Lung (tissue), 11 donors: ENCODE measurements at regions not wholly inside any gene's neighbourhood (a gene's known extent, or its start where the extent isn't known, plus 50 kb on each side); places are given as distances from the start of the nearest gene placed in this dataset.
"Not testable (repeated sequence)": the region's sequence is repeated elsewhere in the genome, so short reads cannot be mapped to it uniquely, and the experiment has no call there.

ENCODE experiments used
- ATAC-seq: fragments of 200-7000 bp; cut with Tn5 transposase; one replicate; pipeline ENCODE4 v1.9.1; 2020; ENCODE audit warnings: moderate number of reproducible peaks; ENCODE audit not compliant: insufficient read depth, low FRiP score
- DNase-seq, 3 donors: peaks; one replicate each; pipeline ENCODE4 v3.0.0-alpha.2; 2013 to 2017
- H3K27ac ChIP-seq, 2 donors: one replicate each; pipeline ENCODE4 v1.5.1; 2013; ENCODE audit warnings: mild to moderate bottlenecking in 2 of 2, moderate library complexity in 2 of 2, control low read depth in 1 of 2, inconsistent platforms in 1 of 2, low read depth in 1 of 2, low read length in 1 of 2
- H3K27me3 ChIP-seq, 3 donors: one replicate each; pipeline ENCODE4 v1.5.1; 2013; ENCODE audit warnings: low read length in 2 of 3; ENCODE audit not compliant: control insufficient read depth in 3 of 3, insufficient read depth in 3 of 3
- H3K36me3 ChIP-seq, 4 donors: one replicate each; pipeline ENCODE4 v1.5.1; 2013; ENCODE audit warnings: low read length in 4 of 4, mild to moderate bottlenecking in 1 of 4, moderate library complexity in 1 of 4; ENCODE audit not compliant: control insufficient read depth in 4 of 4, insufficient read depth in 4 of 4
- H3K4me1 ChIP-seq, 5 donors: one replicate each; pipeline ENCODE4 v1.5.1; 2013; ENCODE audit warnings: low read length in 5 of 5, mild to moderate bottlenecking in 2 of 5, moderate library complexity in 1 of 5; ENCODE audit not compliant: control insufficient read depth in 5 of 5, insufficient read depth in 5 of 5
- H3K4me3 ChIP-seq: one replicate; pipeline ENCODE4 v1.5.1; 2013; ENCODE audit warnings: mild to moderate bottlenecking, control low read depth, moderate library complexity
- H3K9ac ChIP-seq, 2 donors: one replicate each; pipeline ENCODE4 v1.5.1; 2013; ENCODE audit warnings: low read length in 2 of 2, control low read depth in 1 of 2; ENCODE audit not compliant: insufficient read depth in 1 of 2
- H3K9me3 ChIP-seq, 4 donors: one replicate each; pipeline ENCODE4 v1.5.1; 2013; ENCODE audit warnings: low read length in 3 of 4, mild to moderate bottlenecking in 1 of 4, moderate library complexity in 1 of 4; ENCODE audit not compliant: control insufficient read depth in 4 of 4, insufficient read depth in 3 of 4
- CTCF ChIP-seq: IDR thresholded peaks from 2 replicates; pipeline ENCODE4 v1.5.1; 2012; ENCODE audit warnings: mild to moderate bottlenecking; ENCODE audit errors: control extremely low read depth, extremely low read depth
- WGBS, 2 donors: extraction: QIAGEN DNeasy Blood & Tissue Kit; methylation state at CpG; one replicate each; pipeline ENCODE4 v1.1.7; 2013; 5-methylcytosine and 5-hydroxymethylcytosine counted together
- donor health status: control.
- donor health status: control.
- donor health status: Bipolar disorder and iron deficiency.
- donor health status: healthy.
- donor health status: DM: yes; HTN: yes; CAD: no.

GRCh38 chr4:124067046-124067445 is 645.5 kb downstream of the ANKRD50 start:
- no peak for DNase-seq
- peaks cover 0 to 15% (median 6%) of the 10 kb centered on the region in 4 donors for H3K9me3 ChIP-seq
- 93 to 99% methylated on average over 2 of the region's 2 CpGs for WGBS, 2 donors
- ATAC-seq = no peak
- no peak overlapping the region for H3K4me3 ChIP-seq
- no peaks in the 10 kb centered on the region for H3K27me3 ChIP-seq
- H3K27ac ChIP-seq = no peak overlapping the region
- TF ChIP-seq CTCF = no peak
- H3K36me3 ChIP-seq = no peaks in the 10 kb centered on the region
- no peaks in the 10 kb centered on the region for H3K4me1 ChIP-seq
- H3K9ac ChIP-seq = no peak overlapping the region

- no peak overlapping the region for H3K9ac ChIP-seq
- no peak for ATAC-seq
- H3K9me3 ChIP-seq = peaks cover 0 to 21% (median 10%) of the 10 kb centered on the region in 4 donors
- no peaks in the 10 kb centered on the region for H3K36me3 ChIP-seq
- no peak overlapping the region for H3K27ac ChIP-seq
- TF ChIP-seq CTCF = no peak
- DNase-seq = no peak
- H3K4me1 ChIP-seq = no peaks in the 10 kb centered on the region
- WGBS, 2 donors = 92 to 95% methylated on average over 3 of the region's 3 CpGs
- no peaks in the 10 kb centered on the region for H3K27me3 ChIP-seq
- no peak overlapping the region for H3K4me3 ChIP-seq
These were observed 641.6 kb downstream of the ANKRD50 start for GRCh38 chr4:124070688-124071484.

- H3K9me3 ChIP-seq = peaks cover 0 to 18% (median 8%) of the 10 kb centered on the region in 4 donors
- not testable (repeated sequence) for ATAC-seq, H3K27me3 ChIP-seq, H3K27ac ChIP-seq, H3K4me3 ChIP-seq, H3K4me1 ChIP-seq, H3K9ac ChIP-seq, DNase-seq, H3K36me3 ChIP-seq
- WGBS, 2 donors = 66 to 84% methylated on average over 2 of the region's 2 CpGs
These were observed 637.3 kb downstream of the ANKRD50 start for GRCh38 chr4:124075276-124075675.

DNA sequence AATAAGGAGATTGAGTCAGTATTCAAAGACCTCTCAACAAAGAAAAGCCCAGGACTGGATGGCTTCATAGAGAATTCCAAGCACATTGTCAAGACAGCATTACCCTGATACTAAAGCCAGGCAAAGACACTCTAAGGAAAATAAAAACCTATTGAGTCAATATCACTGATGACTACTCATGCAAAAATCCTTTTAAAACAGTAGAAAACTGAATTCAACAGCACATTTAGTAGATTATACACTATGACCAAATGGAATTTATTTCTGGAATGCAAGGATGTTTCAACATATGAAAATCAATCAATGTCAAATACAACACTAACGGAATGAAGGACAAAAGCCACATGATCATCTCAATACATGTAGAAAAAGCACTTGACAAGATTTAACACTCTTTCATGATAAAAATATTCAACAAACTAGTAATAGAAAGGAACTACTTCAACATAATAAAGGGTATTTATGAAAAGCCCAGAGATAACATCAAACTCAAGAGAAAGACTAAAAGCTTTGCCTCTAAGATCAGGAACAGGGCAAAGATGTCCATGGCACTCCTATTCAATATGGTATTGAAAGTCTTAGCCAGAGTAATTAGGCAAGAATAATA is 633.3 kb downstream of the ANKRD50 start:
- 76 to 81% methylated on average over 1 of the region's 1 CpG for WGBS, 2 donors
- Histone ChIP-seq H3K4me3 (no peak overlapping the region), H3K27me3 (no peaks in the 10 kb centered on the region), H3K4me1 (no peaks in the 10 kb centered on the region), H3K9ac (no peak overlapping the region), H3K27ac (no peak overlapping the region), H3K36me3 (no peaks in the 10 kb centered on the region), H3K9me3 (peaks cover 0 to 5% (median 0%) of the 10 kb centered on the region in 4 donors)
- no peak for TF ChIP-seq CTCF
- ATAC-seq (no peak), DNase-seq (no peak)
